SK-N-MC (cell line): ENCODE measurements at regions not wholly inside any gene's neighbourhood (a gene's known extent, or its start where the extent isn't known, plus 50 kb on each side); places are given as distances from the start of the nearest gene placed in this dataset.

ENCODE experiments used
- EZH2 ChIP-seq: fragments of 200-600 bp; sonication (generic); IDR thresholded peaks from one replicate; pipeline ENCODE4 v1.6.1; 2017; ENCODE audit warnings: antibody characterized with exemption
- FOXP2 ChIP-seq: optimal IDR thresholded peaks from 2 replicates; pipeline ENCODE3; 2011; ENCODE audit warnings: mild to moderate bottlenecking, moderate library complexity; ENCODE audit not compliant: insufficient read depth; ENCODE audit errors: extremely low read length, control extremely low read depth
- POLR2AphosphoS5 ChIP-seq: IDR thresholded peaks from 2 replicates; pipeline ENCODE4 v1.6.1; 2012; ENCODE audit warnings: mild to moderate bottlenecking, low read depth, low read length, borderline replicate concordance

DNA sequence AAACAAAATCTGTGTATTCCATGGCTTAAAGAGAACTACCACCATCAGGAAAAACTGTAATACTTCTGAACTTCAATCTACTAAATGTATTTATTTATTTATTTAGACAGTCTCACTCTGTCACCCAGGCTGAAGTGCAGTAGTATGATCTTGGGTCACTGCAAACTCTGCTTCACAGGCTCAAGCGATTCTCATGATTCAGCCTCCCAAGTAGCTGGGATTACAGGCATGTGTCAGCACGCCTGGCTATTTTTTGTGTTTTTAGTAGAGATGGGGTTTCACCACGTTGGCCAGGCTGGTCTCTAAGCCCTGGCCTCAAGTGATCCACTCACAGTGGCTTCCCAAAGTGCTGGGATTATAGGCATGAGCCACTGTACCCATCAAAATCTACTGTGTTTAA lies 202.3 kb upstream of the POU1F1 start:
- no peak for TF ChIP-seq POLR2AphosphoS5
- no peak for TF ChIP-seq FOXP2
- no peak for TF ChIP-seq EZH2
